HepG2 (cell line): ENCODE measurements at regions not wholly inside any gene's neighbourhood (a gene's known extent, or its start where the extent isn't known, plus 50 kb on each side); places are given as distances from the start of the nearest gene placed in this dataset.

Source experiments
- CTCF ChIP-seq: sonication (generic); formaldehyde crosslinking; IDR thresholded peaks from 2 replicates; pipeline ENCODE4 v1.5.0; 2020; ENCODE audit warnings: mild to moderate bottlenecking, missing genetic modification reagents, moderate library complexity
- JARID2 ChIP-seq: sonication (generic); formaldehyde crosslinking; IDR thresholded peaks from 2 replicates; pipeline ENCODE4 v1.8.1; 2023; ENCODE audit warnings: missing genetic modification reagents, inconsistent platforms; ENCODE audit not compliant: insufficient replicate concordance
- XBP1 ChIP-seq: sonication (generic); formaldehyde crosslinking; IDR thresholded peaks from 2 replicates; pipeline ENCODE4 v1.5.0; 2020; ENCODE audit warnings: missing genetic modification reagents
- ZBTB33 ChIP-seq: sonication (generic); formaldehyde crosslinking; IDR thresholded peaks from 2 replicates; pipeline ENCODE4 v1.4.0; 2020; ENCODE audit warnings: missing genetic modification reagents
- ZSCAN31 ChIP-seq: sonication (generic); formaldehyde crosslinking; IDR thresholded peaks from 2 replicates; pipeline ENCODE4 v1.5.0; 2020; ENCODE audit warnings: low read depth, mild to moderate bottlenecking, missing genetic modification reagents

GRCh38 chr13:91076830-91077229, 270.7 kb upstream of the MIR17HG start:
- TF ChIP-seq CTCF (CRISPR knock-in tag) = no peak
- TF ChIP-seq JARID2 (CRISPR knock-in tag) = no peak
- no peak for TF ChIP-seq XBP1
- TF ChIP-seq ZBTB33 = no peak
- no peak for TF ChIP-seq ZSCAN31
